ENCODE measurements at regions not wholly inside any gene's neighbourhood (a gene's known extent, or its start where the extent isn't known, plus 50 kb on each side); places are given as distances from the start of the nearest gene placed in this dataset.

DNA sequence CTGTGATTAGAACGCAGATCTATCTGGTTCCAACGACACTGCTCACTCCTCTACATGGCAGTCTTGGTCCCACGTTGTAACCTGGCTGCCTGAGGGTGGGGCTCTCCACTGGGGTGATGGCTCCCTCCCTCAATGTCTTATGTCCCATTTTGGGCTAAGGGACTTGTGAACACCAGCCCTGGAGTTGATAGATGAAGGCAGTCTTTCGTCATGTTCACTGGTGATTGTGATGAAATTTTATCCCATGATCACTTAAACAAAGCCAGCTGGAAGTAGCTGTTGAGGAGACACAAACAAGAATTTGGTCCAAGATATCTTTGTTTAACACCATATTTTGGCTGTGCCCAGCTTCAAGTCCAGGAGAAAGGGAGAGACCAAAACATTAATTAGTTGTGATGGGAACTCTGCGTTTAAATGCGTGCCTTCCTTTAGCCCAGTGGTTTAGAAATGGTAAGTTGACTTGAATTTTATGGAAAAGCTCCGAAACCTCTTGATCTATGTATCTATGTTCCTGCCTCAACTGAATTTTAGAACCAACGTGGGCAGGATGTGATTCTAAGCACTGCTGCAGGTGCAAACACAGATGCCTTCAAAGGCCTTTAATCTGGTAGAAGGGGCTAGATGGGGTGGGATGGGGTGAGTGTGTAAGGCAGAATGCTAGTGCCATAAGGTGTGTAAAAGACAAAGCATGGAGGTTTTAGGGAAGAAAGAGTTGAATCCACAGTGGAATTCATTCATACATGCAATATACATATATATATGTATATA, 186.8 kb upstream of the IRX3 start:
- POLR2A ChIA-PET = no interaction called here
- no TSS peak for BruUV-seq (replicated peaks)
- ATAC-seq (no peak), DNase-seq (ENCODE audit: low read depth, low spot score) (no peak)
- Histone ChIP-seq H3K9me3 (ENCODE audit: control insufficient read depth, insufficient read depth, low read depth, low read length) (no peaks in the 10 kb centered on the region), H3K36me3 (ENCODE audit: control insufficient read depth, insufficient read depth, low read length) (no peaks in the 10 kb centered on the region), H3K27ac (ENCODE audit: low read length) (no peak overlapping the region), H3K4me3 (ENCODE audit: low read depth in 2 of 2, low read length in 2 of 2) (no peak overlapping the region), H3K27me3 (ENCODE audit: control insufficient read depth, insufficient read depth, low read length) (no peaks in the 10 kb centered on the region), H3K4me1 (ENCODE audit: control insufficient read depth, insufficient read depth, low read length) (no peaks in the 10 kb centered on the region)
- in situ Hi-C loops (cut with HindIII; ENCODE audit: low pct_unique_long_range_greater_than_20kb, low sequenced_read_pairs) = no loop called here
- intact Hi-C loops (cut with micrococcal nuclease; ENCODE audit: unreplicated experiment) = no loop called here
- CTCF ChIA-PET = no interaction called here
- TF ChIP-seq, protein P1, sequence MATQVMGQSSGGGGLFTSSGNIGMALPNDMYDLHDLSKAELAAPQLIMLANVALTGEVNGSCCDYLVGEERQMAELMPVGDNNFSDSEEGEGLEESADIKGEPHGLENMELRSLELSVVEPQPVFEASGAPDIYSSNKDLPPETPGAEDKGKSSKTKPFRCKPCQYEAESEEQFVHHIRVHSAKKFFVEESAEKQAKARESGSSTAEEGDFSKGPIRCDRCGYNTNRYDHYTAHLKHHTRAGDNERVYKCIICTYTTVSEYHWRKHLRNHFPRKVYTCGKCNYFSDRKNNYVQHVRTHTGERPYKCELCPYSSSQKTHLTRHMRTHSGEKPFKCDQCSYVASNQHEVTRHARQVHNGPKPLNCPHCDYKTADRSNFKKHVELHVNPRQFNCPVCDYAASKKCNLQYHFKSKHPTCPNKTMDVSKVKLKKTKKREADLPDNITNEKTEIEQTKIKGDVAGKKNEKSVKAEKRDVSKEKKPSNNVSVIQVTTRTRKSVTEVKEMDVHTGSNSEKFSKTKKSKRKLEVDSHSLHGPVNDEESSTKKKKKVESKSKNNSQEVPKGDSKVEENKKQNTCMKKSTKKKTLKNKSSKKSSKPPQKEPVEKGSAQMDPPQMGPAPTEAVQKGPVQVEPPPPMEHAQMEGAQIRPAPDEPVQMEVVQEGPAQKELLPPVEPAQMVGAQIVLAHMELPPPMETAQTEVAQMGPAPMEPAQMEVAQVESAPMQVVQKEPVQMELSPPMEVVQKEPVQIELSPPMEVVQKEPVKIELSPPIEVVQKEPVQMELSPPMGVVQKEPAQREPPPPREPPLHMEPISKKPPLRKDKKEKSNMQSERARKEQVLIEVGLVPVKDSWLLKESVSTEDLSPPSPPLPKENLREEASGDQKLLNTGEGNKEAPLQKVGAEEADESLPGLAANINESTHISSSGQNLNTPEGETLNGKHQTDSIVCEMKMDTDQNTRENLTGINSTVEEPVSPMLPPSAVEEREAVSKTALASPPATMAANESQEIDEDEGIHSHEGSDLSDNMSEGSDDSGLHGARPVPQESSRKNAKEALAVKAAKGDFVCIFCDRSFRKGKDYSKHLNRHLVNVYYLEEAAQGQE (IDR thresholded peaks at IDR 0.05; ENCODE audit: insufficient read depth in 1 of 2, low read depth in 2 of 2, low read length in 1 of 2) = no peak
- TF ChIP-seq POLR2AphosphoS5 (IDR thresholded peaks at IDR 0.05; ENCODE audit: low read depth, low read length) (no peak), TCF7L2 (IDR thresholded peaks at IDR 0.05; ENCODE audit: low read depth, low read length) (no peak), SIN3A (IDR thresholded peaks at IDR 0.05; ENCODE audit: borderline replicate concordance, insufficient read depth, low read depth, low read length) (no peak)
- TF ChIP-seq, protein P2, sequence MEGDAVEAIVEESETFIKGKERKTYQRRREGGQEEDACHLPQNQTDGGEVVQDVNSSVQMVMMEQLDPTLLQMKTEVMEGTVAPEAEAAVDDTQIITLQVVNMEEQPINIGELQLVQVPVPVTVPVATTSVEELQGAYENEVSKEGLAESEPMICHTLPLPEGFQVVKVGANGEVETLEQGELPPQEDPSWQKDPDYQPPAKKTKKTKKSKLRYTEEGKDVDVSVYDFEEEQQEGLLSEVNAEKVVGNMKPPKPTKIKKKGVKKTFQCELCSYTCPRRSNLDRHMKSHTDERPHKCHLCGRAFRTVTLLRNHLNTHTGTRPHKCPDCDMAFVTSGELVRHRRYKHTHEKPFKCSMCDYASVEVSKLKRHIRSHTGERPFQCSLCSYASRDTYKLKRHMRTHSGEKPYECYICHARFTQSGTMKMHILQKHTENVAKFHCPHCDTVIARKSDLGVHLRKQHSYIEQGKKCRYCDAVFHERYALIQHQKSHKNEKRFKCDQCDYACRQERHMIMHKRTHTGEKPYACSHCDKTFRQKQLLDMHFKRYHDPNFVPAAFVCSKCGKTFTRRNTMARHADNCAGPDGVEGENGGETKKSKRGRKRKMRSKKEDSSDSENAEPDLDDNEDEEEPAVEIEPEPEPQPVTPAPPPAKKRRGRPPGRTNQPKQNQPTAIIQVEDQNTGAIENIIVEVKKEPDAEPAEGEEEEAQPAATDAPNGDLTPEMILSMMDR (IDR thresholded peaks at IDR 0.05) = no peak

DNA sequence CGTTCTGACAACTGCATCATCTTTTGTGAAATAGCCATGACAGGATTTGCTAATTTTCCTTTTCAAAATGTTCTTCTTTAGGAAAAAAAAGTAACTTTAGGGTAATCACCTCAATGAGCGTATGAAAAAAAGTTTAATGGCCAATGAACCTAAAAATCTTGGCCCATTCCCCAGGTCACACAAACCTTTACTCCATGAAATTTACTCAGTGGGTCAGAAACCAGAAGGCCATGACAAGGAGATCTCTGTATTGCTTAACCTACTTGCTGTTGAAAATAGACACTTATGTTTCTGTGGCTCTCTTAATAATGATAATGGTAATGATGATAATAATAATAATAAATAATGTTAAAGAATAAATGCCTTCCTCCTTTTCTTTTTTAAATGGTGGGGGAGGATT, 180.8 kb upstream of the IRX3 start:
- Histone ChIP-seq H3K9me3 (ENCODE audit: control insufficient read depth, insufficient read depth, low read depth, low read length) (0 out of 2 replicates have a peak, but pooled peaks cover 2% of the 10 kb centered on the region), H3K27me3 (ENCODE audit: control insufficient read depth, insufficient read depth, low read length) (no peaks in the 10 kb centered on the region), H3K36me3 (ENCODE audit: control insufficient read depth, insufficient read depth, low read length) (no peaks in the 10 kb centered on the region), H3K27ac (ENCODE audit: low read length) (no peak overlapping the region), H3K4me3 (ENCODE audit: low read depth in 2 of 2, low read length in 2 of 2) (no peak overlapping the region), H3K4me1 (ENCODE audit: control insufficient read depth, insufficient read depth, low read length) (no peaks in the 10 kb centered on the region)
- CTCF ChIA-PET = no interaction called here
- POLR2A ChIA-PET = no interaction called here
- intact Hi-C loops (cut with micrococcal nuclease; ENCODE audit: unreplicated experiment) = no loop called here
- DNase-seq (ENCODE audit: low read depth, low spot score) = no peak
- no peak for TF ChIP-seq TCF7L2 (IDR thresholded peaks at IDR 0.05; ENCODE audit: low read depth, low read length)
- in situ Hi-C loops (cut with HindIII; ENCODE audit: low pct_unique_long_range_greater_than_20kb, low sequenced_read_pairs) = no loop called here
- no TSS peak for BruUV-seq (replicated peaks)
- no peak for ATAC-seq

DNA sequence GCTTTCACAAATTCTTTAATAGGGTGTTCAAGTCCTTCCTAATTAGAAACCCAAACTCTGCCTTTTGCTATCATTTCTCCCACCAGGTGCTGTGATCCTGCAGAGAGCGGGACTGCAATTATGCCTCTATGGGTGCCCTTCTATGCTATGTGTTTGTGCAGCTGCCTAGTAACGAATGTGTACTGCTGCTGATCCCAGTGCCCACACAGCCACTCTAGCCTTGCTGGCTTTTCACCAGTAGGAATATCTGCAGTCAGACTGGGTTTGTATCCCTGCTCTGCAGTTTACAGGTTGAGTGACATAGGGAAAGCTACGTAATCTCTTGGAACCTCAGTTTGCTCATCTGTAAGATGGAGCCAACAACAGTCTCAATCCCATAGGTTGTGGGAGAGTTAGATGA, 179.6 kb upstream of the IRX3 start:
- no peak overlapping the region for H3K4me3 ChIP-seq (ENCODE audit: low read depth in 2 of 2, low read length in 2 of 2)
- H3K27ac ChIP-seq (ENCODE audit: low read length) = no peak overlapping the region
- in situ Hi-C loops (cut with HindIII; ENCODE audit: low pct_unique_long_range_greater_than_20kb, low sequenced_read_pairs) (no loop called here), intact Hi-C loops (cut with micrococcal nuclease; ENCODE audit: unreplicated experiment) (no loop called here)
- CTCF ChIA-PET = no interaction called here
- no peaks in the 10 kb centered on the region for H3K36me3 ChIP-seq (ENCODE audit: control insufficient read depth, insufficient read depth, low read length)
- DNase-seq (ENCODE audit: low read depth, low spot score) (no peak), ATAC-seq (no peak)
- TF ChIP-seq, protein P2 (IDR thresholded peaks at IDR 0.05) = no peak
- TF ChIP-seq TCF7L2 (IDR thresholded peaks at IDR 0.05; ENCODE audit: low read depth, low read length) = no peak
- TF ChIP-seq, protein P1 (IDR thresholded peaks at IDR 0.05; ENCODE audit: insufficient read depth in 1 of 2, low read depth in 2 of 2, low read length in 1 of 2) = no peak
- TF ChIP-seq SIN3A (IDR thresholded peaks at IDR 0.05; ENCODE audit: borderline replicate concordance, insufficient read depth, low read depth, low read length) = no peak
- TF ChIP-seq POLR2AphosphoS5 (IDR thresholded peaks at IDR 0.05; ENCODE audit: low read depth, low read length) = no peak
- H3K9me3 ChIP-seq (ENCODE audit: control insufficient read depth, insufficient read depth, low read depth, low read length) = 0 out of 2 replicates have a peak, but pooled peaks cover 2% of the 10 kb centered on the region
- POLR2A ChIA-PET = no interaction called here
- no peaks in the 10 kb centered on the region for H3K27me3 ChIP-seq (ENCODE audit: control insufficient read depth, insufficient read depth, low read length)
- BruUV-seq (replicated peaks) = no TSS peak
- H3K4me1 ChIP-seq (ENCODE audit: control insufficient read depth, insufficient read depth, low read length) = no peaks in the 10 kb centered on the region
